GM12878 (cell line): ENCODE measurements at regions not wholly inside any gene's neighbourhood (a gene's known extent, or its start where the extent isn't known, plus 50 kb on each side); places are given as distances from the start of the nearest gene placed in this dataset.

Source experiments
- ATAC-seq: fragments of 200-7000 bp; cut with Tn5 transposase; 3 replicates; pipeline ENCODE4 v1.9.1; 2020; ENCODE audit warnings: mild to moderate bottlenecking, moderate library complexity
- BruUV-seq: library from RNA; stranded (reverse); fragments of 400-500 nt; replicated peaks from 2 replicates; lab custom pipeline; 2021; lab: Mats Ljungman, UMichigan
- CTCF ChIA-PET: fragments of 300-600 bp; sonication (Branson Sonifier 250); formaldehyde crosslinking; extraction: SDS; loops from one replicate; lab custom pipeline; 2021; ENCODE audit warnings: inconsistent platforms; lab: Yijun Ruan, JAX
- POLR2A ChIA-PET: fragments of 350-600 bp; formaldehyde crosslinking; extraction: SDS; loops from one replicate; lab custom pipeline; 2021; ENCODE audit warnings: inconsistent platforms; lab: Charles Lee
- RAD21 ChIA-PET: fragments of 300-600 bp; sonication (Branson Sonifier 250); formaldehyde crosslinking; loops from one replicate; lab custom pipeline; 2023; ENCODE audit warnings: antibody characterized with exemption; ENCODE audit not compliant: unreplicated experiment; lab: Charles Lee
- SMC1A ChIA-PET: fragments of 300-600 bp; sonication (Branson Sonifier 250); formaldehyde crosslinking; loops from one replicate; lab custom pipeline; 2023; ENCODE audit not compliant: unreplicated experiment, uncharacterized antibody; lab: Charles Lee
- DNase-seq: peaks from one replicate; pipeline ENCODE4 v3.0.0-alpha.2; 2011; ENCODE audit warnings: low read depth, low spot score
- FAIRE-seq: peaks from 3 replicates; lab custom pipeline; 2011; peaks lifted over from hg19 to GRCh38; lab: Jason Lieb, UNC
- H2AFZ ChIP-seq: 2 replicates; pipeline ENCODE4 v1.6.0; 2011; ENCODE audit warnings: low read depth, low read length, control low read depth; ENCODE audit not compliant: control insufficient read depth
- H3K27ac ChIP-seq: 2 replicates; pipeline ENCODE4 v1.5.1; 2011; ENCODE audit warnings: control low read depth; ENCODE audit not compliant: control insufficient read depth, insufficient read depth
- H3K27me3 ChIP-seq, 2 experiments: replicated peaks in 1 of 2; 2 replicates each; pipeline versions ENCODE4 v1.6.0 to v1.6.1; 2011; ENCODE audit warnings: low read length in 1 of 2; ENCODE audit not compliant: control insufficient read depth in 2 of 2, insufficient read depth in 2 of 2
- H3K36me3 ChIP-seq, 2 experiments: 2 replicates each; pipeline ENCODE4 v1.5.1; 2011; ENCODE audit warnings: low read length in 1 of 2; ENCODE audit not compliant: control insufficient read depth in 2 of 2, insufficient read depth in 2 of 2
- H3K4me1 ChIP-seq: 2 replicates; pipeline ENCODE4 v1.6.1; 2011; ENCODE audit warnings: mild to moderate bottlenecking, low read length, moderate library complexity, mixed read lengths; ENCODE audit not compliant: control insufficient read depth, insufficient read depth
- H3K4me2 ChIP-seq: 2 replicates; pipeline ENCODE4 v1.6.0; 2011; ENCODE audit warnings: control low read depth; ENCODE audit not compliant: control insufficient read depth, insufficient read depth
- H3K4me3 ChIP-seq: fragments of 200-600 bp; sonication (generic); 2 replicates; pipeline ENCODE4 v1.5.1; 2016
- H3K79me2 ChIP-seq: 2 replicates; pipeline ENCODE4 v1.6.0; 2011; ENCODE audit warnings: low read length; ENCODE audit not compliant: control insufficient read depth, insufficient read depth
- H3K9ac ChIP-seq: 2 replicates; pipeline ENCODE4 v1.8.0; 2011; ENCODE audit warnings: low read length, control low read depth, mixed read lengths; ENCODE audit not compliant: control insufficient read depth, insufficient read depth
- H3K9me3 ChIP-seq: replicated peaks from 3 replicates; pipeline ENCODE4 v1.5.1; 2011; ENCODE audit warnings: mild to moderate bottlenecking, low read length; ENCODE audit not compliant: control insufficient read depth, insufficient read depth
- H4K20me1 ChIP-seq: 2 replicates; pipeline ENCODE4 v1.6.0; 2011; ENCODE audit not compliant: control insufficient read depth, insufficient read depth
- ASH2L ChIP-seq: fragments of 300-600, 200-600 bp; sonication (generic); IDR thresholded peaks from 2 replicates; pipeline ENCODE4 v1.6.1; 2017; ENCODE audit warnings: low read depth, mild to moderate bottlenecking, borderline replicate concordance
- BHLHE40 ChIP-seq, 2 experiments: fragments of 450-650 bp in 1 of 2; IDR thresholded peaks; 2 replicates each; pipeline ENCODE4 v1.6.1; 2011 to 2017; ENCODE audit warnings: low read depth in 2 of 2, borderline replicate concordance in 1 of 2, improper control_type of control experiment in 1 of 2, low read length in 1 of 2, mild to moderate bottlenecking in 1 of 2
- GABPA ChIP-seq: IDR thresholded peaks from 2 replicates; pipeline ENCODE4 v1.6.1; 2014; ENCODE audit warnings: antibody characterized with exemption, low read depth, mild to moderate bottlenecking, inconsistent platforms
- IRF5 ChIP-seq: fragments of 450-650 bp; IDR thresholded peaks from 2 replicates; pipeline ENCODE4 v1.6.1; 2017; ENCODE audit warnings: borderline replicate concordance
- JUND ChIP-seq: IDR thresholded peaks from 2 replicates; pipeline ENCODE4 v1.6.1; 2012; ENCODE audit warnings: low read depth, mild to moderate bottlenecking, low read length, improper control_type of control experiment, moderate library complexity
- MAX ChIP-seq: IDR thresholded peaks from 2 replicates; pipeline ENCODE4 v1.6.1; 2012; ENCODE audit warnings: low read depth, low read length, improper control_type of control experiment
- NFYA ChIP-seq: IDR thresholded peaks from 2 replicates; pipeline ENCODE4 v1.6.1; 2011; ENCODE audit warnings: low read depth, mild to moderate bottlenecking, low read length, improper control_type of control experiment, borderline replicate concordance
- PAX5 ChIP-seq: IDR thresholded peaks from 2 replicates; pipeline ENCODE4 v1.6.1; 2011; ENCODE audit warnings: low read depth, low read length, borderline replicate concordance
- POU2F2 ChIP-seq: IDR thresholded peaks from 3 replicates; pipeline ENCODE4 v1.6.1; 2011; ENCODE audit warnings: low read depth, mild to moderate bottlenecking, low read length, borderline replicate concordance
- SMAD5 ChIP-seq: IDR thresholded peaks from 2 replicates; pipeline ENCODE4 v1.6.1; 2016; ENCODE audit warnings: antibody characterized with exemption, low read depth
- SMARCA5 ChIP-seq: fragments of 450-650 bp; IDR thresholded peaks from 2 replicates; pipeline ENCODE4 v1.6.1; 2017; ENCODE audit warnings: mild to moderate bottlenecking
- ZBTB40 ChIP-seq: fragments of 450-650 bp; IDR thresholded peaks from 2 replicates; pipeline ENCODE4 v1.6.1; 2016; ENCODE audit warnings: mild to moderate bottlenecking, moderate library complexity, borderline replicate concordance
- ZNF592 ChIP-seq: fragments of 450-650 bp; IDR thresholded peaks from 2 replicates; pipeline ENCODE4 v1.6.1; 2017; ENCODE audit warnings: mild to moderate bottlenecking, moderate library complexity
- WGBS: methylation state at CpG from one replicate; pipeline ENCODE4 v1.1.6; 2016; ENCODE audit warnings: low lambda C conversion rate; ENCODE audit not compliant: insufficient replicate concordance, insufficient coverage; ENCODE audit errors: missing lambda C conversion rate; 5-methylcytosine and 5-hydroxymethylcytosine counted together
- in situ Hi-C: fragments of 300-500 bp; cut with MboI; formaldehyde crosslinking; loops from 9 replicates; pipeline ENCODE4 v1.14.3; 2018; ENCODE audit warnings: mixed read lengths
- intact Hi-C: fragments of 100-400 bp; cut with micrococcal nuclease; formaldehyde crosslinking; loops from one replicate; pipeline ENCODE4 v1.14.2; 2022; ENCODE audit not compliant: unreplicated experiment

- TF ChIP-seq ZBTB40: no peak
- TF ChIP-seq, all 136 proteins: peak for 0
These were observed 263.9 kb downstream of the ICE1 start (continued) for GRCh38 chr5:5686356-5686755.

- H4K20me1 ChIP-seq: no peaks in the 10 kb centered on the region
- ChIA-PET RAD21 (no interaction called here), CTCF (no interaction called here), POLR2A (no interaction called here), SMC1A (interaction anchor here (1.3 kb wide), 1 partner anchor 24 kb away, joined by 4 read pairs; no protein-coding TSS in a partner anchor)
- no peak overlapping the region for H2AFZ ChIP-seq
- no peak overlapping the region for H3K4me3 ChIP-seq
- no TSS peak for BruUV-seq
- no peak for DNase-seq
- no peak overlapping the region for H3K27ac ChIP-seq
- H3K36me3 ChIP-seq: no peaks in the 10 kb centered on the region
- intact Hi-C loops: no loop called here
- no peaks in the 10 kb centered on the region for H3K27me3 ChIP-seq
- no peaks in the 10 kb centered on the region for H3K4me1 ChIP-seq
- in situ Hi-C loops: no loop called here
- no peak overlapping the region for H3K4me2 ChIP-seq
- no peak for ATAC-seq
- H3K9me3 ChIP-seq: no peaks in the 10 kb centered on the region; the same call in 2 of the 3 replicates
- H3K9ac ChIP-seq: no peak overlapping the region
- 45% methylated on average over 3 of the region's 3 CpGs for WGBS
- no peak for FAIRE-seq
- H3K79me2 ChIP-seq: no peaks in the 10 kb centered on the region
- TF ChIP-seq BHLHE40 (IDR thresholded peaks at IDR 0.05; ENCODE audit: borderline replicate concordance in 1 of 2, low read depth in 2 of 2, low read length in 1 of 2) (no peak), PAX5 (no peak), ZNF592 (no peak), NFYA (no peak), POU2F2 (no peak), JUND (no peak), GABPA (no peak), SMARCA5 (no peak), IRF5 (no peak), SMAD5 (no peak), ASH2L (no peak), MAX (no peak)
These were observed 263.3 kb downstream of the ICE1 start for GRCh38 chr5:5685737-5686136.
